ENCODE measurements at regions not wholly inside any gene's neighbourhood (a gene's known extent, or its start where the extent isn't known, plus 50 kb on each side); places are given as distances from the start of the nearest gene placed in this dataset.

GRCh38 chr4:164614329-164614728, 139.6 kb upstream of the SMIM31 start:
- no peak overlapping the region for H3K4me3 ChIP-seq (ENCODE audit: insufficient read depth, low read depth, low read length)
- H3K9me3 ChIP-seq (ENCODE audit: control insufficient read depth, low read length), result no peaks in the 10 kb centered on the region
- H3K27me3 ChIP-seq (ENCODE audit: control insufficient read depth, insufficient read depth, low read length, poor library complexity, severe bottlenecking), result no peaks in the 10 kb centered on the region
- no peak overlapping the region for H3K27ac ChIP-seq (ENCODE audit: insufficient read depth, low read depth, low read length, poor library complexity, severe bottlenecking)
- H3K4me1 ChIP-seq (ENCODE audit: control insufficient read depth, insufficient read depth, low read length), result no peaks in the 10 kb centered on the region
- WGBS, 2 experiments, result 90 to 92% methylated on average over 2 of the region's 2 CpGs
- H3K36me3 ChIP-seq (ENCODE audit: control insufficient read depth, insufficient read depth, low read length), result no peaks in the 10 kb centered on the region

- WGBS, 2 experiments, result 91 to 92% methylated on average over 4 of the region's 4 CpGs
- no peak overlapping the region for H3K27ac ChIP-seq (ENCODE audit: insufficient read depth, low read depth, low read length, poor library complexity, severe bottlenecking)
- H3K27me3 ChIP-seq (ENCODE audit: control insufficient read depth, insufficient read depth, low read length, poor library complexity, severe bottlenecking), result no peaks in the 10 kb centered on the region
- no peaks in the 10 kb centered on the region for H3K9me3 ChIP-seq (ENCODE audit: control insufficient read depth, low read length)
- H3K4me1 ChIP-seq (ENCODE audit: control insufficient read depth, insufficient read depth, low read length), result no peaks in the 10 kb centered on the region
- no peak overlapping the region for H3K4me3 ChIP-seq (ENCODE audit: insufficient read depth, low read depth, low read length)
- H3K36me3 ChIP-seq (ENCODE audit: control insufficient read depth, insufficient read depth, low read length), result no peaks in the 10 kb centered on the region
These were observed 138.9 kb upstream of the SMIM31 start for GRCh38 chr4:164614999-164615398.

DNA sequence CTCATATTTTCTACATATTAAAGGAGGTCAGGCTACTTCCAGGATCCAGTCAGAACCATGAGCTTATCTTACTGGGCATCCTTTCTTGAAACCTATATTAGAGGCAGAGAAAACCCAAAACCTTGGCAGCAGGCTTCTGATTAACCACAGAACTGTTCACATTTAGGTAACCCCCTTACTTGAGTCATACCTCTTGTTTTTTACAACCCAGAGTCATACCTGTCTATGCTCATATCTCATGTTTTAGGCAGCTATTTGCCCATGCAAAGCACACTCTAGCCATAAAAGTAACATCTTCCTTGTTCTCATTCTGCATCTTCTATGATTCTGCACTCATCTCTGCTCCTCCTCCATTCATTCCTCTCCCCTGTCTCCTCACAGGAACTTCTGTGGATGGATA, 138.0 kb upstream of the SMIM31 start:
- Histone ChIP-seq H3K9me3 (ENCODE audit: control insufficient read depth, low read length) (no peaks in the 10 kb centered on the region), H3K4me3 (ENCODE audit: insufficient read depth, low read depth, low read length) (no peak overlapping the region), H3K36me3 (ENCODE audit: control insufficient read depth, insufficient read depth, low read length) (no peaks in the 10 kb centered on the region), H3K27ac (ENCODE audit: insufficient read depth, low read depth, low read length, poor library complexity, severe bottlenecking) (no peak overlapping the region), H3K4me1 (ENCODE audit: control insufficient read depth, insufficient read depth, low read length) (no peaks in the 10 kb centered on the region), H3K27me3 (ENCODE audit: control insufficient read depth, insufficient read depth, low read length, poor library complexity, severe bottlenecking) (no peaks in the 10 kb centered on the region)

DNA sequence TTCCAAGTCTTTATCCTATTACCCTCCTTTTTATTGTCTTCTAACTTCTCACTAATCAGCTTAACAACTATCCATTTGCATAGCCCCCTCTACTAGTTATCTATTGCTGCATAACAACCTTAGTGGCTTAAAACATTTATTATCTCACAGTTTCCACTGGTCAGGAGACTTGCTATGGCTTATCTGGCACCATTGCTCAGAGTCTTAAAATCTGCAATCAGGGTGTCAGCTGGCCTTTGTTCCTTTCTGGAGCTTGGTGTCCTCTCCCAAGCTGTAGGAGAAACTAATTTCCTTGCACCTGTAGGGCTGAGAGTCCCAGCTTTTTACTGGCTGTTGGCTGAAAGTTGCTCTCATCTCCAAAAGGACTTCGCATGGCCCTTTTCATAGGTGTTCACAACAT, 137.0 kb upstream of the SMIM31 start:
- WGBS, 2 experiments, result 94 to 100% methylated on average over 1 of the region's 1 CpG
- H3K4me1 ChIP-seq (ENCODE audit: control insufficient read depth, insufficient read depth, low read length), result no peaks in the 10 kb centered on the region

DNA sequence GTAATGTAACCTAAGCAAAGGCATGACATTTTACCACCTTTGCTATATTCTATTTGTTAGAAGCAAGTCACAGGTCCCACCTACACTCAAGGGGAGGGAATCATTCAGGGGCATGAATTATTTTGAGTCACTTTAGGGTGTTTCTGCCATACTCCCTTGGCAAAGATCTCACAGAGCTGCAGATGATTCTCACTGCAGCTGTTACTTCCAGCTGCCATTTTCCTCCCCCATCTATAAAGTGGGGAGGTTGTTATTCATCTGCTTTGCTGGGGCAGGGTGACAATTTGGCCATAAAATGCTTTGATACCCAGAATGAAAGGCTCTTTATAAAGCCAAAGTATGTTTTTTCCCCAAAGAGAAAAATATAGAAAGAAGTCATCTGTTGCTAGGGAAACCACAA, 136.5 kb upstream of the SMIM31 start:
- no peaks in the 10 kb centered on the region for H3K9me3 ChIP-seq (ENCODE audit: control insufficient read depth, low read length)
- no peak overlapping the region for H3K27ac ChIP-seq (ENCODE audit: insufficient read depth, low read depth, low read length, poor library complexity, severe bottlenecking)
- H3K36me3 ChIP-seq (ENCODE audit: control insufficient read depth, insufficient read depth, low read length), result no peaks in the 10 kb centered on the region
- H3K4me3 ChIP-seq (ENCODE audit: insufficient read depth, low read depth, low read length), result no peak overlapping the region
- no peaks in the 10 kb centered on the region for H3K4me1 ChIP-seq (ENCODE audit: control insufficient read depth, insufficient read depth, low read length)
- H3K27me3 ChIP-seq (ENCODE audit: control insufficient read depth, insufficient read depth, low read length, poor library complexity, severe bottlenecking), result no peaks in the 10 kb centered on the region

More for the DNA sequence above, 137.0 kb upstream of the SMIM31 start:
- Histone ChIP-seq H3K27me3 (ENCODE audit: control insufficient read depth, insufficient read depth, low read length, poor library complexity, severe bottlenecking) (no peaks in the 10 kb centered on the region), H3K4me3 (ENCODE audit: insufficient read depth, low read depth, low read length) (no peak overlapping the region), H3K27ac (ENCODE audit: insufficient read depth, low read depth, low read length, poor library complexity, severe bottlenecking) (no peak overlapping the region), H3K9me3 (ENCODE audit: control insufficient read depth, low read length) (no peaks in the 10 kb centered on the region), H3K36me3 (ENCODE audit: control insufficient read depth, insufficient read depth, low read length) (no peaks in the 10 kb centered on the region)

GRCh38 chr4:164617911-164618310, 136.0 kb upstream of the SMIM31 start:
- no peaks in the 10 kb centered on the region for H3K4me1 ChIP-seq (ENCODE audit: control insufficient read depth, insufficient read depth, low read length)
- no peaks in the 10 kb centered on the region for H3K9me3 ChIP-seq (ENCODE audit: control insufficient read depth, low read length)
- H3K27me3 ChIP-seq (ENCODE audit: control insufficient read depth, insufficient read depth, low read length, poor library complexity, severe bottlenecking), result no peaks in the 10 kb centered on the region
- WGBS, 2 experiments, result 75 to 80% methylated on average over 3 of the region's 3 CpGs
- H3K4me3 ChIP-seq (ENCODE audit: insufficient read depth, low read depth, low read length), result no peak overlapping the region
- H3K27ac ChIP-seq (ENCODE audit: insufficient read depth, low read depth, low read length, poor library complexity, severe bottlenecking), result no peak overlapping the region
- no peaks in the 10 kb centered on the region for H3K36me3 ChIP-seq (ENCODE audit: control insufficient read depth, insufficient read depth, low read length)

GRCh38 chr4:164621886-164622521, 131.9 kb upstream of the SMIM31 start:
- H3K27ac ChIP-seq (ENCODE audit: insufficient read depth, low read depth, low read length, poor library complexity, severe bottlenecking), result no peak overlapping the region
- H3K36me3 ChIP-seq (ENCODE audit: control insufficient read depth, insufficient read depth, low read length), result no peaks in the 10 kb centered on the region
- no peaks in the 10 kb centered on the region for H3K4me1 ChIP-seq (ENCODE audit: control insufficient read depth, insufficient read depth, low read length)
- H3K27me3 ChIP-seq (ENCODE audit: control insufficient read depth, insufficient read depth, low read length, poor library complexity, severe bottlenecking), result no peaks in the 10 kb centered on the region
- 93 to 94% methylated on average over 3 to 4 of the region's 4 CpGs for WGBS, 2 experiments
- no peak overlapping the region for H3K4me3 ChIP-seq (ENCODE audit: insufficient read depth, low read depth, low read length)
- H3K9me3 ChIP-seq (ENCODE audit: control insufficient read depth, low read length), result no peaks in the 10 kb centered on the region

DNA sequence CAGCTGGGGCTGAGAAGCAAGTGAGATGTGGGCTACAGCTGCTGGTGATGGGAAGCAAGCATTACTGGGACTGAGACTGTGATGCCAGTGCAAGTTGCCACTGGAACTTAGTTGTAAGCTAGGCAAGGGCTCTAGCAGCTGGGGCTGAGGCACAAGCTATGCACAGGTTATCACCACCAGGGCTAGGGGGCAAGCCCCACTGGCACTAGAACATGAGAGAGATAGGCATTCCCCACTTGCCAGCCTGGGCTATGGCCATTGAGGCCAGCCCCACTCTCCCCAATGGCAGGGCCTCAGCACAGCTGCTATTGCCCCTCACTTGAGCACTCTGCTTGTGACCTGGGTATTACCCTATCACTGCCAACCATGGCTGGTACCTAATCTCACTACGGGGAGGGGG, 130.8 kb upstream of the SMIM31 start:
- Histone ChIP-seq H3K27ac (ENCODE audit: insufficient read depth, low read depth, low read length, poor library complexity, severe bottlenecking) (no peak overlapping the region), H3K4me3 (ENCODE audit: insufficient read depth, low read depth, low read length) (no peak overlapping the region), H3K27me3 (ENCODE audit: control insufficient read depth, insufficient read depth, low read length, poor library complexity, severe bottlenecking) (no peaks in the 10 kb centered on the region), H3K36me3 (ENCODE audit: control insufficient read depth, insufficient read depth, low read length) (no peaks in the 10 kb centered on the region), H3K4me1 (ENCODE audit: control insufficient read depth, insufficient read depth, low read length) (no peaks in the 10 kb centered on the region), H3K9me3 (ENCODE audit: control insufficient read depth, low read length) (no peaks in the 10 kb centered on the region)
- WGBS, 2 experiments, result 92 to 97% methylated on average over 1 of the region's 1 CpG

GRCh38 chr4:164639001-164639400, 114.9 kb upstream of the SMIM31 start:
- Histone ChIP-seq H3K4me3 (ENCODE audit: insufficient read depth, low read depth, low read length) (no peak overlapping the region), H3K36me3 (ENCODE audit: control insufficient read depth, insufficient read depth, low read length) (no peaks in the 10 kb centered on the region), H3K27me3 (ENCODE audit: control insufficient read depth, insufficient read depth, low read length, poor library complexity, severe bottlenecking) (no peaks in the 10 kb centered on the region), H3K27ac (ENCODE audit: insufficient read depth, low read depth, low read length, poor library complexity, severe bottlenecking) (no peak overlapping the region), H3K9me3 (ENCODE audit: control insufficient read depth, low read length) (no peaks in the 10 kb centered on the region), H3K4me1 (ENCODE audit: control insufficient read depth, insufficient read depth, low read length) (no peaks in the 10 kb centered on the region)

- WGBS, 2 experiments, result 88% methylated on average over 1 of the region's 1 CpG; no CpG with 5 or more reads in 1 of the 2 experiments
- Histone ChIP-seq H3K27ac (ENCODE audit: insufficient read depth, low read depth, low read length, poor library complexity, severe bottlenecking) (no peak overlapping the region), H3K9me3 (ENCODE audit: control insufficient read depth, low read length) (no peaks in the 10 kb centered on the region), H3K4me1 (ENCODE audit: control insufficient read depth, insufficient read depth, low read length) (no peaks in the 10 kb centered on the region), H3K4me3 (ENCODE audit: insufficient read depth, low read depth, low read length) (no peak overlapping the region), H3K27me3 (ENCODE audit: control insufficient read depth, insufficient read depth, low read length, poor library complexity, severe bottlenecking) (no peaks in the 10 kb centered on the region), H3K36me3 (ENCODE audit: control insufficient read depth, insufficient read depth, low read length) (no peaks in the 10 kb centered on the region)
These were observed 105.6 kb upstream of the SMIM31 start for GRCh38 chr4:164648151-164648848.

Data from ectodermal cell (in vitro differentiated cells).